ENCODE measurements at regions not wholly inside any gene's neighbourhood (a gene's known extent, or its start where the extent isn't known, plus 50 kb on each side); places are given as distances from the start of the nearest gene placed in this dataset.

DNA sequence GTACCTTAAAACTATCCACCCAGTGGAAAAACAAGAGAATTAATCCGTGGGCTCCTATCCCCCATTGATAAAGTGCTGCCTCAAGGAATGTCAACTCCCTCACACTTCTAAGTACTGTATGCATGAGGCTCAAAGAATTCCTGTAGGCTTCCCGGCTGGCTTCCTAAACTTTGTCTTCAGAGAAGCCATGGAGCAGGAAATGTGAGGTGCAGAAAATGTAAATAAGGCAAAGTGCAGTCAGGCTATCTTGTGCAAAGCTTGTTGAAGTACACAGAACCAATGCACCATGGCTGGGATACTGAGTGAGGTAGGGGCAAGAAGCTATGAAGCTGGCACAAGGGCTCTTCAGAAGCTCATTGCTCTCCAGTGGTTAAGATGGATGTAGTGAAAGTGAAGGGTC, 611.0 kb downstream of the FSCB start:
- DNase-seq (ENCODE audit: low spot score) (no peak), ATAC-seq (no peak)
- H3K36me3 ChIP-seq (ENCODE audit: insufficient read depth), result no peaks in the 10 kb centered on the region
- no peak overlapping the region for H3K4me3 ChIP-seq
- peaks cover 1% of the 10 kb centered on the region for H3K27me3 Mint-ChIP-seq (ENCODE audit: insufficient read depth, low read depth, poor library complexity)
- peaks cover 11% of the 10 kb centered on the region for H3K4me1 Mint-ChIP-seq
- no peaks in the 10 kb centered on the region for H3K27me3 ChIP-seq (ENCODE audit: insufficient read depth)
- H3K9me3 Mint-ChIP-seq, result no peaks in the 10 kb centered on the region
- no peaks in the 10 kb centered on the region for H3K79me2 ChIP-seq (replicated peaks; ENCODE audit: insufficient read depth)
- H3K4me1 ChIP-seq (ENCODE audit: insufficient read depth), result peaks cover 14% of the 10 kb centered on the region
- no peaks in the 10 kb centered on the region; the same call in 1 of the 2 replicates for H3K9me2 ChIP-seq (ENCODE audit: insufficient read depth)
- no peaks in the 10 kb centered on the region for H3F3A ChIP-seq (replicated peaks; ENCODE audit: low read depth)
- TF ChIP-seq CREB1 (CRISPR knock-in tag; IDR thresholded peaks at IDR 0.05; ENCODE audit: low read depth), result no peak
- no peak for TF ChIP-seq ZNF114 (CRISPR knock-in tag; IDR thresholded peaks at IDR 0.05)
- TF ChIP-seq NANOG (IDR thresholded peaks at IDR 0.05; ENCODE audit: borderline replicate concordance), result no peak
- TF ChIP-seq, protein P1, sequence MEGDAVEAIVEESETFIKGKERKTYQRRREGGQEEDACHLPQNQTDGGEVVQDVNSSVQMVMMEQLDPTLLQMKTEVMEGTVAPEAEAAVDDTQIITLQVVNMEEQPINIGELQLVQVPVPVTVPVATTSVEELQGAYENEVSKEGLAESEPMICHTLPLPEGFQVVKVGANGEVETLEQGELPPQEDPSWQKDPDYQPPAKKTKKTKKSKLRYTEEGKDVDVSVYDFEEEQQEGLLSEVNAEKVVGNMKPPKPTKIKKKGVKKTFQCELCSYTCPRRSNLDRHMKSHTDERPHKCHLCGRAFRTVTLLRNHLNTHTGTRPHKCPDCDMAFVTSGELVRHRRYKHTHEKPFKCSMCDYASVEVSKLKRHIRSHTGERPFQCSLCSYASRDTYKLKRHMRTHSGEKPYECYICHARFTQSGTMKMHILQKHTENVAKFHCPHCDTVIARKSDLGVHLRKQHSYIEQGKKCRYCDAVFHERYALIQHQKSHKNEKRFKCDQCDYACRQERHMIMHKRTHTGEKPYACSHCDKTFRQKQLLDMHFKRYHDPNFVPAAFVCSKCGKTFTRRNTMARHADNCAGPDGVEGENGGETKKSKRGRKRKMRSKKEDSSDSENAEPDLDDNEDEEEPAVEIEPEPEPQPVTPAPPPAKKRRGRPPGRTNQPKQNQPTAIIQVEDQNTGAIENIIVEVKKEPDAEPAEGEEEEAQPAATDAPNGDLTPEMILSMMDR (conservative IDR thresholded peaks at IDR 0.05; ENCODE audit: low read depth in 2 of 2), result no peak
- TF ChIP-seq, protein P2, sequence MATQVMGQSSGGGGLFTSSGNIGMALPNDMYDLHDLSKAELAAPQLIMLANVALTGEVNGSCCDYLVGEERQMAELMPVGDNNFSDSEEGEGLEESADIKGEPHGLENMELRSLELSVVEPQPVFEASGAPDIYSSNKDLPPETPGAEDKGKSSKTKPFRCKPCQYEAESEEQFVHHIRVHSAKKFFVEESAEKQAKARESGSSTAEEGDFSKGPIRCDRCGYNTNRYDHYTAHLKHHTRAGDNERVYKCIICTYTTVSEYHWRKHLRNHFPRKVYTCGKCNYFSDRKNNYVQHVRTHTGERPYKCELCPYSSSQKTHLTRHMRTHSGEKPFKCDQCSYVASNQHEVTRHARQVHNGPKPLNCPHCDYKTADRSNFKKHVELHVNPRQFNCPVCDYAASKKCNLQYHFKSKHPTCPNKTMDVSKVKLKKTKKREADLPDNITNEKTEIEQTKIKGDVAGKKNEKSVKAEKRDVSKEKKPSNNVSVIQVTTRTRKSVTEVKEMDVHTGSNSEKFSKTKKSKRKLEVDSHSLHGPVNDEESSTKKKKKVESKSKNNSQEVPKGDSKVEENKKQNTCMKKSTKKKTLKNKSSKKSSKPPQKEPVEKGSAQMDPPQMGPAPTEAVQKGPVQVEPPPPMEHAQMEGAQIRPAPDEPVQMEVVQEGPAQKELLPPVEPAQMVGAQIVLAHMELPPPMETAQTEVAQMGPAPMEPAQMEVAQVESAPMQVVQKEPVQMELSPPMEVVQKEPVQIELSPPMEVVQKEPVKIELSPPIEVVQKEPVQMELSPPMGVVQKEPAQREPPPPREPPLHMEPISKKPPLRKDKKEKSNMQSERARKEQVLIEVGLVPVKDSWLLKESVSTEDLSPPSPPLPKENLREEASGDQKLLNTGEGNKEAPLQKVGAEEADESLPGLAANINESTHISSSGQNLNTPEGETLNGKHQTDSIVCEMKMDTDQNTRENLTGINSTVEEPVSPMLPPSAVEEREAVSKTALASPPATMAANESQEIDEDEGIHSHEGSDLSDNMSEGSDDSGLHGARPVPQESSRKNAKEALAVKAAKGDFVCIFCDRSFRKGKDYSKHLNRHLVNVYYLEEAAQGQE (IDR thresholded peaks at IDR 0.05; ENCODE audit: unreplicated experiment), result no peak
- TF ChIP-seq STAT1 (IDR thresholded peaks at IDR 0.05; ENCODE audit: unreplicated experiment), result no peak
- no peak for TF ChIP-seq POLR2AphosphoS5 (IDR thresholded peaks at IDR 0.05; ENCODE audit: low read depth)
- TF ChIP-seq EZH2phosphoT487 (IDR thresholded peaks at IDR 0.05; ENCODE audit: unreplicated experiment), result no peak
- TF ChIP-seq, protein P3, sequence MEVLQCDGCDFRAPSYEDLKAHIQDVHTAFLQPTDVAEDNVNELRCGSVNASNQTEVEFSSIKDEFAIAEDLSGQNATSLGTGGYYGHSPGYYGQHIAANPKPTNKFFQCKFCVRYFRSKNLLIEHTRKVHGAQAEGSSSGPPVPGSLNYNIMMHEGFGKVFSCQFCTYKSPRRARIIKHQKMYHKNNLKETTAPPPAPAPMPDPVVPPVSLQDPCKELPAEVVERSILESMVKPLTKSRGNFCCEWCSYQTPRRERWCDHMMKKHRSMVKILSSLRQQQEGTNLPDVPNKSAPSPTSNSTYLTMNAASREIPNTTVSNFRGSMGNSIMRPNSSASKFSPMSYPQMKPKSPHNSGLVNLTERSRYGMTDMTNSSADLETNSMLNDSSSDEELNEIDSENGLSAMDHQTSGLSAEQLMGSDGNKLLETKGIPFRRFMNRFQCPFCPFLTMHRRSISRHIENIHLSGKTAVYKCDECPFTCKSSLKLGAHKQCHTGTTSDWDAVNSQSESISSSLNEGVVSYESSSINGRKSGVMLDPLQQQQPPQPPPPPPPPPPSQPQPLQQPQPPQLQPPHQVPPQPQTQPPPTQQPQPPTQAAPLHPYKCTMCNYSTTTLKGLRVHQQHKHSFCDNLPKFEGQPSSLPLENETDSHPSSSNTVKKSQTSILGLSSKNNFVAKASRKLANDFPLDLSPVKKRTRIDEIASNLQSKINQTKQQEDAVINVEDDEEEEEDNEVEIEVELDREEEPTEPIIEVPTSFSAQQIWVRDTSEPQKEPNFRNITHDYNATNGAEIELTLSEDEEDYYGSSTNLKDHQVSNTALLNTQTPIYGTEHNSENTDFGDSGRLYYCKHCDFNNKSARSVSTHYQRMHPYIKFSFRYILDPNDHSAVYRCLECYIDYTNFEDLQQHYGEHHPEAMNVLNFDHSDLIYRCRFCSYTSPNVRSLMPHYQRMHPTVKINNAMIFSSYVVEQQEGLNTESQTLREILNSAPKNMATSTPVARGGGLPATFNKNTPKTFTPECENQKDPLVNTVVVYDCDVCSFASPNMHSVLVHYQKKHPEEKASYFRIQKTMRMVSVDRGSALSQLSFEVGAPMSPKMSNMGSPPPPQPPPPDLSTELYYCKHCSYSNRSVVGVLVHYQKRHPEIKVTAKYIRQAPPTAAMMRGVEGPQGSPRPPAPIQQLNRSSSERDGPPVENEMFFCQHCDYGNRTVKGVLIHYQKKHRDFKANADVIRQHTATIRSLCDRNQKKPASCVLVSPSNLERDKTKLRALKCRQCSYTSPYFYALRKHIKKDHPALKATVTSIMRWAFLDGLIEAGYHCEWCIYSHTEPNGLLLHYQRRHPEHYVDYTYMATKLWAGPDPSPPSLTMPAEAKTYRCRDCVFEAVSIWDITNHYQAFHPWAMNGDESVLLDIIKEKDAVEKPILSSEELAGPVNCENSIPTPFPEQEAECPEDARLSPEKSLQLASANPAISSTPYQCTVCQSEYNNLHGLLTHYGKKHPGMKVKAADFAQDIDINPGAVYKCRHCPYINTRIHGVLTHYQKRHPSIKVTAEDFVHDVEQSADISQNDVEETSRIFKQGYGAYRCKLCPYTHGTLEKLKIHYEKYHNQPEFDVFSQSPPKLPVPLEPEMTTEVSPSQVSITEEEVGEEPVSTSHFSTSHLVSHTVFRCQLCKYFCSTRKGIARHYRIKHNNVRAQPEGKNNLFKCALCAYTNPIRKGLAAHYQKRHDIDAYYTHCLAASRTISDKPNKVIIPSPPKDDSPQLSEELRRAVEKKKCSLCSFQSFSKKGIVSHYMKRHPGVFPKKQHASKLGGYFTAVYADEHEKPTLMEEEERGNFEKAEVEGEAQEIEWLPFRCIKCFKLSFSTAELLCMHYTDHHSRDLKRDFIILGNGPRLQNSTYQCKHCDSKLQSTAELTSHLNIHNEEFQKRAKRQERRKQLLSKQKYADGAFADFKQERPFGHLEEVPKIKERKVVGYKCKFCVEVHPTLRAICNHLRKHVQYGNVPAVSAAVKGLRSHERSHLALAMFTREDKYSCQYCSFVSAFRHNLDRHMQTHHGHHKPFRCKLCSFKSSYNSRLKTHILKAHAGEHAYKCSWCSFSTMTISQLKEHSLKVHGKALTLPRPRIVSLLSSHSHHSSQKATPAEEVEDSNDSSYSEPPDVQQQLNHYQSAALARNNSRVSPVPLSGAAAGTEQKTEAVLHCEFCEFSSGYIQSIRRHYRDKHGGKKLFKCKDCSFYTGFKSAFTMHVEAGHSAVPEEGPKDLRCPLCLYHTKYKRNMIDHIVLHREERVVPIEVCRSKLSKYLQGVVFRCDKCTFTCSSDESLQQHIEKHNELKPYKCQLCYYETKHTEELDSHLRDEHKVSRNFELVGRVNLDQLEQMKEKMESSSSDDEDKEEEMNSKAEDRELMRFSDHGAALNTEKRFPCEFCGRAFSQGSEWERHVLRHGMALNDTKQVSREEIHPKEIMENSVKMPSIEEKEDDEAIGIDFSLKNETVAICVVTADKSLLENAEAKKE (CRISPR knock-in tag; IDR thresholded peaks at IDR 0.05), result no peak
- TF ChIP-seq JUNB (IDR thresholded peaks at IDR 0.05; ENCODE audit: unreplicated experiment), result no peak
- TF ChIP-seq, protein P4, sequence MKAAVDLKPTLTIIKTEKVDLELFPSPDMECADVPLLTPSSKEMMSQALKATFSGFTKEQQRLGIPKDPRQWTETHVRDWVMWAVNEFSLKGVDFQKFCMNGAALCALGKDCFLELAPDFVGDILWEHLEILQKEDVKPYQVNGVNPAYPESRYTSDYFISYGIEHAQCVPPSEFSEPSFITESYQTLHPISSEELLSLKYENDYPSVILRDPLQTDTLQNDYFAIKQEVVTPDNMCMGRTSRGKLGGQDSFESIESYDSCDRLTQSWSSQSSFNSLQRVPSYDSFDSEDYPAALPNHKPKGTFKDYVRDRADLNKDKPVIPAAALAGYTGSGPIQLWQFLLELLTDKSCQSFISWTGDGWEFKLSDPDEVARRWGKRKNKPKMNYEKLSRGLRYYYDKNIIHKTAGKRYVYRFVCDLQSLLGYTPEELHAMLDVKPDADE (IDR thresholded peaks at IDR 0.05), result no peak
- TF ChIP-seq ZNF331 (CRISPR knock-in tag; IDR thresholded peaks at IDR 0.05; ENCODE audit: low read depth), result no peak
- TF ChIP-seq EZH2 (IDR thresholded peaks at IDR 0.05; ENCODE audit: low read depth, unreplicated experiment), result no peak
- no peak overlapping the region for H3K4me2 ChIP-seq
- no peaks in the 10 kb centered on the region for H4K20me1 ChIP-seq (replicated peaks; ENCODE audit: insufficient read depth)
- no peak overlapping the region for H2AFZ ChIP-seq
- H3K4me3 Mint-ChIP-seq, result no peak overlapping the region
- no peak overlapping the region for H3K27ac ChIP-seq (ENCODE audit: low read depth)
- no peak overlapping the region for H3K27ac Mint-ChIP-seq
- no peaks in the 10 kb centered on the region; the same call in 2 of the 3 replicates for H3K36me3 Mint-ChIP-seq (ENCODE audit: low read depth)

Measured in GM23338 (cell line).